Pancreas (tissue), 10 donors: ENCODE measurements at regions not wholly inside any gene's neighbourhood (a gene's known extent, or its start where the extent isn't known, plus 50 kb on each side); places are given as distances from the start of the nearest gene placed in this dataset.

Experiments
- ATAC-seq, 4 donors: fragments of 200-7000 bp; cut with Tn5 transposase; one replicate each; pipeline versions ENCODE4 v1.8.0 to v1.9.1; 2020; ENCODE audit warnings: mild to moderate bottlenecking in 4 of 4, moderate library complexity in 4 of 4
- DNase-seq, 6 donors: peaks; one replicate each; pipeline ENCODE4 v3.0.0-alpha.2; 2020
- FAIRE-seq: peaks from 2 replicates; lab custom pipeline; 2012; peaks lifted over from hg19 to GRCh38; lab: Jason Lieb, UNC
- H3K27ac ChIP-seq, 4 donors: fragments of 200-600 bp; sonication (generic); 1 replicate in 3 of 4; 2 replicates in 1 of 4; pipeline versions ENCODE4 v1.5.0 to v1.8.0; 2020
- H3K27me3 ChIP-seq, 4 donors: fragments of 200-600 bp; one replicate each; pipeline ENCODE4 v1.8.0; 2021
- H3K36me3 ChIP-seq, 3 donors: fragments of 200-600 bp; sonication (generic) in 1 of 3; one replicate each; pipeline versions ENCODE4 v1.5.0 to v1.8.0; 2020 to 2021
- H3K4me1 ChIP-seq, 3 donors: fragments of 200-600 bp; one replicate each; pipeline ENCODE4 v1.8.0; 2021
- H3K4me3 ChIP-seq, 4 donors: fragments of 200-600 bp; sonication (generic) in 2 of 4; one replicate each; pipeline versions ENCODE4 v1.5.0 to v1.8.0; 2020 to 2021
- H3K9me3 ChIP-seq, 4 donors: fragments of 200-600 bp; one replicate each; pipeline ENCODE4 v1.8.0; 2021
- WGBS, 2 donors: extraction: QIAGEN DNeasy Blood & Tissue Kit; methylation state at CpG; one replicate each; pipeline ENCODE4 v1.1.7; 2013; 5-methylcytosine and 5-hydroxymethylcytosine counted together
- intact Hi-C, 3 donors: fragments of 100-400 bp; cut with DNase I; formaldehyde crosslinking; loops; one replicate each; pipeline versions ENCODE4 v1.11.1 to v1.14.2; 2022
- TF ChIP-seq, protein P1 (sequence below), 4 donors: fragments of 200-600 bp; sonication (generic) in 3 of 4; IDR thresholded peaks; one replicate each; pipeline versions ENCODE4 v1.5.0 to v1.8.0; 2021; ENCODE audit warnings: antibody characterized with exemption in 4 of 4
- donor health status: healthy with polysubstance abuse.
- donor health status: DM: no; HTN: no; CAD: no; lungs with moderate emphysema.
- donor health status: DM: no; HTN: no; CAD: no.
- donor health status: control.
- donor health status: control.
- donor health status: Bipolar disorder and iron deficiency.
- donor health status: DM: yes; HTN: yes; CAD: no.
- donor health status: DM: no; HTN: no; CAD: no.
- donor health status: DM: no; HTN: no; CAD: no.
- donor health status: DM: yes; HTN: yes; CAD: no.

DNA sequence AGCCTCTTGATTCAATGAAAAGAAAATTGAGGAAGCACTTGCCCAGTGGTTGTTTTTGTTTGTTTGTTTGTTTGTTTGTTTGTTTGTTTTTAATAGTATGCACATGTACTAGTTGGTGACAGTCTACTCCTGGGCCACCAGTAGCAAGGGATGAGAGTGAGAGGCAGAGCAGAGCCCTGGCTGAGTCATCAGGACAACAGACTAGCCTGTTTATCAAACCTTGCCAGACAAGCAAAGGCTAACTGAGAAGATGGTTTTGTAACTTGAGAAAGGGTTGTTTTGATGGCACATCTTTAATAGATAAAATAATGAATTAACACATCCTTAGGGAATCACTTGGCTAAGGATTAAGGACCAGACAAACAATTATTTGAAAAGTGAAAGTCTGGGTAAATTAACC, 78.1 kb downstream of the INHBA start:
- no peaks in the 10 kb centered on the region for H3K4me1 ChIP-seq
- ATAC-seq: no peak
- no peak overlapping the region for H3K27ac ChIP-seq
- H3K36me3 ChIP-seq: no peaks in the 10 kb centered on the region
- no peaks in the 10 kb centered on the region for H3K9me3 ChIP-seq
- intact Hi-C loops: no loop called here
- H3K27me3 ChIP-seq: no peaks in the 10 kb centered on the region
- TF ChIP-seq, protein P1, sequence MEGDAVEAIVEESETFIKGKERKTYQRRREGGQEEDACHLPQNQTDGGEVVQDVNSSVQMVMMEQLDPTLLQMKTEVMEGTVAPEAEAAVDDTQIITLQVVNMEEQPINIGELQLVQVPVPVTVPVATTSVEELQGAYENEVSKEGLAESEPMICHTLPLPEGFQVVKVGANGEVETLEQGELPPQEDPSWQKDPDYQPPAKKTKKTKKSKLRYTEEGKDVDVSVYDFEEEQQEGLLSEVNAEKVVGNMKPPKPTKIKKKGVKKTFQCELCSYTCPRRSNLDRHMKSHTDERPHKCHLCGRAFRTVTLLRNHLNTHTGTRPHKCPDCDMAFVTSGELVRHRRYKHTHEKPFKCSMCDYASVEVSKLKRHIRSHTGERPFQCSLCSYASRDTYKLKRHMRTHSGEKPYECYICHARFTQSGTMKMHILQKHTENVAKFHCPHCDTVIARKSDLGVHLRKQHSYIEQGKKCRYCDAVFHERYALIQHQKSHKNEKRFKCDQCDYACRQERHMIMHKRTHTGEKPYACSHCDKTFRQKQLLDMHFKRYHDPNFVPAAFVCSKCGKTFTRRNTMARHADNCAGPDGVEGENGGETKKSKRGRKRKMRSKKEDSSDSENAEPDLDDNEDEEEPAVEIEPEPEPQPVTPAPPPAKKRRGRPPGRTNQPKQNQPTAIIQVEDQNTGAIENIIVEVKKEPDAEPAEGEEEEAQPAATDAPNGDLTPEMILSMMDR (IDR thresholded peaks at IDR 0.05): no peak
- DNase-seq: no peak
- no peak for FAIRE-seq
- H3K4me3 ChIP-seq: no peak overlapping the region

DNA sequence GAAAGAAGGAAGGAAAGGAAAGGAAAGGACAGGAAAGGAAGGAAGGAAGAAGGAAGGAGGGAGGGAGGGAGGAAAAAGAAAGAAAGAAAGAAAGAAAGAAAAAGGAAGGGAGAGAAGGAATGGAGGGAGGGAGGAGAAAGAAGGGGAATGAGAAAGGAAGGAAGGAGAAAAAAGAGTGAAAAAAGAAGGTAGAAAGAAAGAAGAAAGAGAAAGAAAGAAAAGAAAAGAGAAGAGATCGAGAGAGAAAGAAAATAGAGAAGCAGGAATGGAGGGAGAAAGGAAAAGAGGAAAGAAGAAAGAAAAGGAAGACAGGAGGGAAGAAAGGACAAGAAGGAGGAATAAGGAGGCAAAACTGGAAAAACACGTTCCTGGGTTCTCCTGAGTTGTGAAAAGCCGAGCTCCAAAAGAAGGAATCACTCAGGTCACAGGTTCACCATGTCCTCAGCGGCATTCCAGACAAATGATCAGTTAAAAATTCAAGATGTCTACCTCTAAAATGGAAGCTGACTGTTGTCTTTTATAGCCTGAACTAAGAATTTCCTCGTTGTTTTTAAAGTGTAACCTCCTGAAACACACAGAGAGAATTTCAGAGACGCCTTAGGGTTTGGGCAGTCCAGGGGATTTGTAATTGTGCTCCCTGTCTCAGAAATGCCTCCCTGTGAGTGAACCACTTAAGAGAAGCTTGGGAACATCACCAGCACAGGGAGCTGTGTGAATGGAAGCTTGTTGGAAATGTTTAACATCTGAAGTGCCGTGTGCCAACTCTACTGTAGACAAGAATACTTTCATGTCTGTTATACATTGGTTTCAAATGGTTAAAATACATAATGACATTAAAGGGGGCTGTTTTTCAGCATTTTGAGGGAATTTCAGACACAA, 80.7 kb downstream of the INHBA start:
- no peaks in the 10 kb centered on the region for H3K4me1 ChIP-seq
- H3K9me3 ChIP-seq: no peaks in the 10 kb centered on the region
- H3K27ac ChIP-seq: no peak overlapping the region
- H3K27me3 ChIP-seq: no peaks in the 10 kb centered on the region
- intact Hi-C loops: no loop called here
- ATAC-seq (peak in 2 of 4 donors; percentile 54 to 55), FAIRE-seq (no peak), DNase-seq (no peak)
- H3K36me3 ChIP-seq: no peaks in the 10 kb centered on the region
- 47 to 64% methylated on average over 7 of the region's 7 CpGs for WGBS, 2 donors
- H3K4me3 ChIP-seq: no peak overlapping the region
- TF ChIP-seq, protein P1 (IDR thresholded peaks at IDR 0.05): no peak

DNA sequence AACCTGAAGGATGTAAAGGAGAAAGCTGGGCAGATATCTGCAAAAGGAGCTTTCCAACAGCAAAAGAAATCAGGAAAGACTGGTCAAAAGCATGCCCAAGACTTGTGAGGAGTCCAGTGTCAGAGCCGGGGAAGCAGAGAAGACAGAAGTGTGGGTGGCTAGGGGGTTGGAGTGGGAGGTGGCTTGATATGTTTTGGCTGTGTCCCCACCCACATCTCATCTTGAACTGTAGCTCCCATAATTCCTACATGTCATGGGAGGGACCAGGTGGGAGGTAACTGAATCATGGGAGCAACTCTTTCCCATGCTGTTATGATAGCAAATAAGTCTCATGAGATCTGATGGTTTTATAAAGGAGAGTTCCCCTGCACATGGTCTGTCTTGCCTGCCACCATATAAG, 84.9 kb downstream of the INHBA start:
- intact Hi-C loops: no loop called here
- H3K4me1 ChIP-seq: no peaks in the 10 kb centered on the region
- no peak for DNase-seq
- H3K27me3 ChIP-seq: no peaks in the 10 kb centered on the region
- H3K36me3 ChIP-seq: no peaks in the 10 kb centered on the region
- H3K9me3 ChIP-seq: no peaks in the 10 kb centered on the region
- 88 to 96% methylated on average over 1 of the region's 1 CpG for WGBS, 2 donors
- H3K4me3 ChIP-seq: no peak overlapping the region
- TF ChIP-seq, protein P1 (IDR thresholded peaks at IDR 0.05): no peak
- H3K27ac ChIP-seq: no peak overlapping the region
- no peak for FAIRE-seq
- ATAC-seq: no peak

DNA sequence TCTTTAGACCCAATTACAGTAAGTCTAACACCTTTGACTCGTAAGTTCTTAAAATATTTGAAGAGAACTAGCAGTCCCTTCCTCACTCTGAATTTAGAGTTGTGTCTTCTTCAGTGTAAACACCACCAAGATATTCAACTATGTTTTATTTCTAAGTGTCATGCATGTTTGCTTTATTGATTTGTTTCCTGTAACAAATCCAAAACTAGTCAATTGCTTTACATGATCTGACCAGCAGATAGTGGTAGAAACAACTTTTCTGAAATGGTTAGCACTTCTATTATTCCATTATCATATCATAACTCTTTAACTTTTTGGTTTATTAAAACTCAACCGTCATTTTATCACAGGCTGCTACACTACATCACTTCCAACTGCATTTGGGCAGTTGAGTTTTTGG, 90.1 kb downstream of the INHBA start:
- H3K36me3 ChIP-seq: no peaks in the 10 kb centered on the region
- ATAC-seq: no peak
- no peak for FAIRE-seq
- DNase-seq: no peak
- 49 to 61% methylated on average over 2 of the region's 2 CpGs for WGBS, 2 donors
- no peak overlapping the region for H3K4me3 ChIP-seq
- no peaks in the 10 kb centered on the region for H3K27me3 ChIP-seq
- TF ChIP-seq, protein P1 (IDR thresholded peaks at IDR 0.05): no peak
- H3K27ac ChIP-seq: no peak overlapping the region
- no peaks in the 10 kb centered on the region for H3K9me3 ChIP-seq
- H3K4me1 ChIP-seq: no peaks in the 10 kb centered on the region
- intact Hi-C loops: no loop called here

DNA sequence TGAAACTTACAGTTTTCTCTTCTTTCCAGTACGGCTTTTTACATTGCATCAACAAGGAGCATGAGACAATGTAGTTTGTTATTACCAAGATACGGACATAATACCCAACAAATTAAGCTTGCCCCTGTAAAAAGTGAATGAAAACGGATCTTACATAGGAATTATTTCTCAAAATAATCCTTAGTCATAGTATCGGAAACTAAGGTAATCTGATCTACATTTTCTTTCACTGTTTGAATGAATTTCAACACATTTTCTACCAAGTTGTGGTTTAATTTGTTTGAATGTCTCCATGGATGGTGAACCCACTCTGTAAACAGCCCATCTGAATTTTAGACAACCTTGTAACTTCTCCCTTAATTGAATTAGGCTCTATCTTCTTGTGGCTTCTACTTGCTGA, 90.5 kb downstream of the INHBA start:
- no peak for ATAC-seq
- Histone ChIP-seq H3K4me3 (no peak overlapping the region), H3K27me3 (no peaks in the 10 kb centered on the region), H3K4me1 (no peaks in the 10 kb centered on the region), H3K27ac (no peak overlapping the region), H3K36me3 (no peaks in the 10 kb centered on the region), H3K9me3 (no peaks in the 10 kb centered on the region)
- FAIRE-seq: no peak
- TF ChIP-seq, protein P1 (IDR thresholded peaks at IDR 0.05): no peak
- WGBS, 2 donors: 59 to 73% methylated on average over 4 of the region's 4 CpGs
- no peak for DNase-seq
- intact Hi-C loops: no loop called here
